ENCODE measurements at regions not wholly inside any gene's neighbourhood (a gene's known extent, or its start where the extent isn't known, plus 50 kb on each side); places are given as distances from the start of the nearest gene placed in this dataset.

DNA sequence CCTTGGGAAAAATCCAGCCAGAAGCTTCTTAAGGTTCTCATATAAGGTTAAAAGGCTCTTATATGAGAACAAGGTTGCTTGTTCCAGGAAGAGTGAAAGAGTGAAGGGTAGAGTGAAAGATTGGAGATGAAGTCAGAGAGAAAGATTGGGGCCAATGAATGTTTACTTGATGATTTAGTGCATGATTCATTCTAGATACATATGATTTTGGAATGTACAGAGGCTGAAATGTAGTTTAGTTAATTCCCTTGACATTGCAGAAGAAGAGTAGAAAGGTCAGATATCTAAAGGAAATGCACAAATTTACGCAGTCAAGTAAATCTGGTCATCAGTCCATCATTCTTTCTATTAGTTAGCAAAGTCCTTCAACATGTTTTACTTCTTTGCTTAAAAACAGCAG, 619.8 kb upstream of the ZNF717 start:
- DNase-seq (ENCODE audit: low read depth in 1 of 2, low spot score in 2 of 2) = no peak
- no peak overlapping the region for H3K27ac ChIP-seq (ENCODE audit: low read depth, low read length)
- H2BK12ac ChIP-seq (ENCODE audit: low read depth, low read length) = no peak overlapping the region
- WGBS, 2 experiments (ENCODE audit: extremely low coverage in 1 of 2, insufficient coverage in 1 of 2, insufficient read length in 1 of 2, insufficient replicate concordance in 2 of 2, low coverage in 1 of 2, low lambda C conversion rate in 2 of 2, missing lambda C conversion rate in 1 of 2) = 92% methylated on average over 1 of the region's 1 CpG; no CpG with 5 or more reads in 1 of the 2 experiments
- H4K91ac ChIP-seq (replicated peaks; ENCODE audit: insufficient read length, low read length) = no peak overlapping the region
- no peak overlapping the region for H2AFZ ChIP-seq (ENCODE audit: low read length)
- H2BK15ac ChIP-seq (ENCODE audit: low read length) = no peak overlapping the region
- H3K27me3 ChIP-seq (replicated peaks in 1 of 4; ENCODE audit: control insufficient read depth in 3 of 4, extremely low read depth in 1 of 4, insufficient read depth in 3 of 4, low read length in 3 of 4) = no peaks in the 10 kb centered on the region
- H2AK5ac ChIP-seq (ENCODE audit: low read depth, low read length) = no peak overlapping the region
- no peaks in the 10 kb centered on the region for H3K9me3 ChIP-seq (ENCODE audit: insufficient read depth in 2 of 2, low read depth in 1 of 2, low read length in 1 of 2)
- TF ChIP-seq KDM1A (IDR thresholded peaks at IDR 0.05; ENCODE audit: borderline replicate concordance, low read length) = no peak
- no peak for TF ChIP-seq JUN (IDR thresholded peaks at IDR 0.05; ENCODE audit: low read depth, low read length)
- TF ChIP-seq EGR1 (IDR thresholded peaks at IDR 0.05; ENCODE audit: borderline replicate concordance, low read depth, low read length) = no peak
- TF ChIP-seq, protein P1, sequence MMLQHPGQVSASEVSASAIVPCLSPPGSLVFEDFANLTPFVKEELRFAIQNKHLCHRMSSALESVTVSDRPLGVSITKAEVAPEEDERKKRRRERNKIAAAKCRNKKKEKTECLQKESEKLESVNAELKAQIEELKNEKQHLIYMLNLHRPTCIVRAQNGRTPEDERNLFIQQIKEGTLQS (IDR thresholded peaks at IDR 0.05; ENCODE audit: insufficient read depth, low read depth, low read length) = no peak
- no peak for TF ChIP-seq ATF2 (IDR thresholded peaks at IDR 0.05; ENCODE audit: low read length)
- no peak overlapping the region for H3K18ac ChIP-seq (ENCODE audit: extremely low read depth, low read length)
- FAIRE-seq = no peak
- no peak overlapping the region for H3K4me3 ChIP-seq (ENCODE audit: extremely low read depth in 1 of 4, insufficient read depth in 2 of 4, low read depth in 3 of 4, low read length in 4 of 4)
- H4K5ac ChIP-seq (ENCODE audit: insufficient read length, low read depth, low read length) = no peak overlapping the region
- H2BK5ac ChIP-seq (ENCODE audit: low read depth, low read length) = no peak overlapping the region
- no peak overlapping the region for H2BK20ac ChIP-seq (ENCODE audit: low read length)
- no peaks in the 10 kb centered on the region for H3K79me2 ChIP-seq (ENCODE audit: control insufficient read depth in 1 of 2, insufficient read depth in 2 of 2, low read length in 2 of 2)
- H4K8ac ChIP-seq (ENCODE audit: extremely low read depth, insufficient read depth, low read length) = no peak overlapping the region
- H3K79me1 ChIP-seq (ENCODE audit: low read depth, low read length) = no peaks in the 10 kb centered on the region
- no peaks in the 10 kb centered on the region for H3K23me2 ChIP-seq (ENCODE audit: low read depth, low read length)
- H3K36me3 ChIP-seq (ENCODE audit: control insufficient read depth in 2 of 4, insufficient read depth in 4 of 4, low read length in 3 of 4) = no peaks in the 10 kb centered on the region
- H3K9ac ChIP-seq (replicated peaks in 1 of 4; ENCODE audit: extremely low read depth in 1 of 4, low read depth in 3 of 4, low read length in 3 of 4) = no peak overlapping the region
- H3K4me2 ChIP-seq (ENCODE audit: insufficient read depth in 1 of 2, low read depth in 2 of 2, low read length in 2 of 2) = no peak overlapping the region
- H3K56ac ChIP-seq (replicated peaks; ENCODE audit: insufficient read length, low read depth, low read length) = no peak overlapping the region
- H3K23ac ChIP-seq (ENCODE audit: insufficient read length) = no peak overlapping the region
- ChIA-PET POLR2A (ENCODE audit: partially characterized antibody) (no interaction called here), CTCF (ENCODE audit: partially characterized antibody) (interaction anchor here (1.7 kb wide), 1 partner anchor 165 kb away, joined by 3 read pairs; no protein-coding TSS in a partner anchor)
- H3K14ac ChIP-seq (ENCODE audit: insufficient read length) = no peak overlapping the region
- no peak overlapping the region for H2BK120ac ChIP-seq (replicated peaks; ENCODE audit: low read depth, low read length)
- no peak overlapping the region for H3K4ac ChIP-seq (replicated peaks; ENCODE audit: insufficient read length, low read depth, low read length)
- no peaks in the 10 kb centered on the region for H4K20me1 ChIP-seq (replicated peaks in 1 of 2; ENCODE audit: control insufficient read depth in 1 of 2, insufficient read depth in 2 of 2, low read length in 2 of 2)
- no peaks in the 10 kb centered on the region for H3K4me1 ChIP-seq (replicated peaks in 1 of 4; ENCODE audit: control insufficient read depth in 3 of 4, insufficient read depth in 4 of 4, low read length in 3 of 4)

Measured in H1 (cell line).